ENCODE measurements at regions not wholly inside any gene's neighbourhood (a gene's known extent, or its start where the extent isn't known, plus 50 kb on each side); places are given as distances from the start of the nearest gene placed in this dataset.

DNA sequence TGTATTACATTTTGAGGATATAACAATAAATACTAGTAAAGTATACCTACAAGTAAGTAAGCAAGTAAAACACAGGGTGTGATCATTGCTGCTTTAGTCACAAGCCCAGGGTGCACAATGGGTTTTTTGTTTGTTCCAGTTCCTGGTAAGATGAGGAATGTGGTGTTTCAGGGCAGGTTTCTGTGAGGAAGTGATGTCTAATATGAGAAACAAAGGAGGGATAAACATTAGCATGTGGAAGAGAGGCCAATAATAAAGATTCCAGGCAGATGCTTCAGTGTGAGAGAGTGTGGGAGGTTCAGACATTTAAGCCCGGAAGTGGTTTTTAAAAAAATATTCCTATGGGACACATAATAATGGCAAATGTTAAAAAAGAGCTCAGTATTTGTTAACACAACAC is 808.1 kb upstream of the USP15 start:
- no peaks in the 10 kb centered on the region for H3K4me1 ChIP-seq
- H3K27me3 ChIP-seq = no peaks in the 10 kb centered on the region
- no peaks in the 10 kb centered on the region for H3K9me3 ChIP-seq
- TF ChIP-seq CTCF (IDR thresholded peaks at IDR 0.05) (no peak), POLR2A (IDR thresholded peaks at IDR 0.05) (no peak), EP300 (IDR thresholded peaks at IDR 0.05) (no peak)
- no peak overlapping the region for H3K27ac ChIP-seq
- H3K4me3 ChIP-seq = no peak overlapping the region
- no peak for DNase-seq (ENCODE audit: low spot score in 2 of 2)
- no peaks in the 10 kb centered on the region for H3K36me3 ChIP-seq
- WGBS, 2 donors = 7 to 47% methylated on average over 1 of the region's 1 CpG

- H3K27me3 ChIP-seq = no peaks in the 10 kb centered on the region
- TF ChIP-seq EP300 (IDR thresholded peaks at IDR 0.05) (no peak), CTCF (IDR thresholded peaks at IDR 0.05) (no peak), POLR2A (IDR thresholded peaks at IDR 0.05) (no peak)
- no peaks in the 10 kb centered on the region for H3K36me3 ChIP-seq
- H3K4me1 ChIP-seq = no peaks in the 10 kb centered on the region
- H3K9me3 ChIP-seq = peaks cover 0 to 7% (median 0%) of the 10 kb centered on the region in 4 donors
- DNase-seq (ENCODE audit: low spot score in 2 of 2) = no peak
- H3K27ac ChIP-seq = no peak overlapping the region
- no peak overlapping the region for H3K4me3 ChIP-seq
Measured at GRCh38 chr12:61487728-61488127, 772.5 kb upstream of the USP15 start.

GRCh38 chr12:61490526-61491498 is 769.4 kb upstream of the USP15 start:
- DNase-seq (ENCODE audit: low spot score in 2 of 2) = no peak
- no peaks in the 10 kb centered on the region for H3K4me1 ChIP-seq
- H3K27ac ChIP-seq = no peak overlapping the region
- no peaks in the 10 kb centered on the region for H3K27me3 ChIP-seq
- no peak overlapping the region for H3K4me3 ChIP-seq
- H3K9me3 ChIP-seq = peaks cover 0 to 4% (median 0%) of the 10 kb centered on the region in 4 donors
- no peaks in the 10 kb centered on the region for H3K36me3 ChIP-seq
- 59 to 65% methylated on average over 4 of the region's 4 CpGs for WGBS, 2 donors
- TF ChIP-seq POLR2A (IDR thresholded peaks at IDR 0.05) = no peak
- no peak for TF ChIP-seq CTCF (IDR thresholded peaks at IDR 0.05)
- no peak for TF ChIP-seq EP300 (IDR thresholded peaks at IDR 0.05)

GRCh38 chr12:61502179-61502578 is 758.0 kb upstream of the USP15 start:
- no peak for DNase-seq (ENCODE audit: low spot score in 2 of 2)
- H3K4me1 ChIP-seq = no peaks in the 10 kb centered on the region
- no peaks in the 10 kb centered on the region for H3K9me3 ChIP-seq
- no peaks in the 10 kb centered on the region for H3K27me3 ChIP-seq
- no peak for TF ChIP-seq EP300 (IDR thresholded peaks at IDR 0.05)
- no peak for TF ChIP-seq CTCF (IDR thresholded peaks at IDR 0.05)
- TF ChIP-seq POLR2A (IDR thresholded peaks at IDR 0.05) = no peak
- no peaks in the 10 kb centered on the region for H3K36me3 ChIP-seq
- no peak overlapping the region for H3K27ac ChIP-seq
- no peak overlapping the region for H3K4me3 ChIP-seq

DNA sequence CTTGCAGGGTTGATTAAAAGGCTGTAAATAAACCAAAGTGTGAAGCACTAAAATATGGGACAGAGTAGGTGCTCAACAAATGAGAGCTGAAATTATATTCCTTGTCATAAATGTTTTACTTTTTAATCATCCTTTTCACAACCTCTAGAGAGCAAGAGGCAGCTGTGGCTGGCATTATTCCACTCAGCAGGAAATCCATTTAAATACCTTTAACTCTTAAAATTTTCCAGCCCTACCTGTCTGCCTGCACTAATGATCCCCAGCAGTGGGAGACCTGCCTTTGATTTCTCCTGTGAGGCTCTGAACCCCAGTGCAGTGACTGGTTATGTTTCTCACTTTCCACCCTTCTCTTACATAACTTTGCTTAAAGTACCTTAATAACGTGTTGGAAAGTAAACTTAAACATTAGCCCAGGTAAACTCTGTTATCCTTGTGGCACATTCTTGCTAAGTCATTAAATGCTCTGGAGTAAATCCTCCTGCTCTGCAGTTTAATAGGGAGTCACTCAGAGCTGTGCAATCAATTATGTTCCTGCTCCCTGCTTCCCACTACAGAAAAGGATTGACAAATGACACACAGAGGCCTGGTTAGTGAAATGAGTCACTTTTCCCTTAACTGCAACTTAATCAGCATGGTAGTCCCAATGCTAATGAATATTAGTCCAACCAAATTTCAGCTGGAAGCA is 755.7 kb upstream of the USP15 start:
- H3K4me1 ChIP-seq = no peaks in the 10 kb centered on the region
- TF ChIP-seq CTCF (IDR thresholded peaks at IDR 0.05) = no peak
- TF ChIP-seq POLR2A (IDR thresholded peaks at IDR 0.05) = no peak
- TF ChIP-seq EP300 (IDR thresholded peaks at IDR 0.05) = no peak
- DNase-seq (ENCODE audit: low spot score in 2 of 2) = no peak
- no peaks in the 10 kb centered on the region for H3K27me3 ChIP-seq
- no peaks in the 10 kb centered on the region for H3K9me3 ChIP-seq
- H3K27ac ChIP-seq = no peak overlapping the region
- H3K36me3 ChIP-seq = no peaks in the 10 kb centered on the region
- WGBS, 2 donors = 47 to 64% methylated on average over 1 of the region's 1 CpG
- no peak overlapping the region for H3K4me3 ChIP-seq
